SU-DHL-6 (cell line): ENCODE measurements at regions not wholly inside any gene's neighbourhood (a gene's known extent, or its start where the extent isn't known, plus 50 kb on each side); places are given as distances from the start of the nearest gene placed in this dataset.

ENCODE experiments used
- EZH2phosphoT487 ChIP-seq: fragments of 200-600 bp; sonication (generic), shearing (Covaris generic); conservative IDR thresholded peaks from 2 replicates; pipeline ENCODE4 v1.6.1; 2018; ENCODE audit warnings: mild to moderate bottlenecking, antibody characterized with exemption, low read length, moderate library complexity, mixed read lengths
- TF ChIP-seq, protein P1 (sequence below): fragments of 200-600 bp; sonication (generic); IDR thresholded peaks from one replicate; pipeline ENCODE4 v1.5.1; 2017; ENCODE audit warnings: antibody characterized with exemption, mild to moderate bottlenecking, low read length, moderate library complexity; ENCODE audit not compliant: insufficient read depth, poor library complexity, severe bottlenecking

GRCh38 chr7:96407427-96407826 is 85.5 kb upstream of the SLC25A13 start:
- TF ChIP-seq, protein P1, sequence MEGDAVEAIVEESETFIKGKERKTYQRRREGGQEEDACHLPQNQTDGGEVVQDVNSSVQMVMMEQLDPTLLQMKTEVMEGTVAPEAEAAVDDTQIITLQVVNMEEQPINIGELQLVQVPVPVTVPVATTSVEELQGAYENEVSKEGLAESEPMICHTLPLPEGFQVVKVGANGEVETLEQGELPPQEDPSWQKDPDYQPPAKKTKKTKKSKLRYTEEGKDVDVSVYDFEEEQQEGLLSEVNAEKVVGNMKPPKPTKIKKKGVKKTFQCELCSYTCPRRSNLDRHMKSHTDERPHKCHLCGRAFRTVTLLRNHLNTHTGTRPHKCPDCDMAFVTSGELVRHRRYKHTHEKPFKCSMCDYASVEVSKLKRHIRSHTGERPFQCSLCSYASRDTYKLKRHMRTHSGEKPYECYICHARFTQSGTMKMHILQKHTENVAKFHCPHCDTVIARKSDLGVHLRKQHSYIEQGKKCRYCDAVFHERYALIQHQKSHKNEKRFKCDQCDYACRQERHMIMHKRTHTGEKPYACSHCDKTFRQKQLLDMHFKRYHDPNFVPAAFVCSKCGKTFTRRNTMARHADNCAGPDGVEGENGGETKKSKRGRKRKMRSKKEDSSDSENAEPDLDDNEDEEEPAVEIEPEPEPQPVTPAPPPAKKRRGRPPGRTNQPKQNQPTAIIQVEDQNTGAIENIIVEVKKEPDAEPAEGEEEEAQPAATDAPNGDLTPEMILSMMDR = no peak
- TF ChIP-seq EZH2phosphoT487 = no peak
